Spleen (tissue), 7 donors: ENCODE measurements at regions not wholly inside any gene's neighbourhood (a gene's known extent, or its start where the extent isn't known, plus 50 kb on each side); places are given as distances from the start of the nearest gene placed in this dataset.

Experiments
- POLR2A ChIP-seq, 3 donors: fragments of 450-650 bp; IDR thresholded peaks; one replicate each; pipeline ENCODE4 v1.5.1; 2017; ENCODE audit warnings: antibody characterized with exemption in 3 of 3, mild to moderate bottlenecking in 1 of 3
- POLR2AphosphoS5 ChIP-seq, 3 donors: sonication (generic); formaldehyde crosslinking; IDR thresholded peaks; one replicate each; pipeline ENCODE4 v1.5.1; 2017; ENCODE audit warnings: antibody characterized with exemption in 3 of 3
- TF ChIP-seq, protein P1 (sequence below), 11 experiments: fragments of 200-600 bp in 7 of 11; fragments of 450-650 bp in 4 of 11; sonication (generic) in 4 of 11; IDR thresholded peaks in 8 of 11; conservative IDR thresholded peaks in 3 of 11; 1 replicate in 7 of 11; 2 replicates in 4 of 11; pipeline versions ENCODE4 v1.4.0 to v1.8.0; 2016 to 2021; ENCODE audit warnings: antibody characterized with exemption in 11 of 11, inconsistent platforms in 4 of 11, mild to moderate bottlenecking in 1 of 11
- donor health status: DM: no; HTN: no; CAD: no; lungs with moderate emphysema.
- donor health status: DM: no; HTN: no; CAD: no.
- donor health status: DM: no; HTN: no; CAD: no.

DNA sequence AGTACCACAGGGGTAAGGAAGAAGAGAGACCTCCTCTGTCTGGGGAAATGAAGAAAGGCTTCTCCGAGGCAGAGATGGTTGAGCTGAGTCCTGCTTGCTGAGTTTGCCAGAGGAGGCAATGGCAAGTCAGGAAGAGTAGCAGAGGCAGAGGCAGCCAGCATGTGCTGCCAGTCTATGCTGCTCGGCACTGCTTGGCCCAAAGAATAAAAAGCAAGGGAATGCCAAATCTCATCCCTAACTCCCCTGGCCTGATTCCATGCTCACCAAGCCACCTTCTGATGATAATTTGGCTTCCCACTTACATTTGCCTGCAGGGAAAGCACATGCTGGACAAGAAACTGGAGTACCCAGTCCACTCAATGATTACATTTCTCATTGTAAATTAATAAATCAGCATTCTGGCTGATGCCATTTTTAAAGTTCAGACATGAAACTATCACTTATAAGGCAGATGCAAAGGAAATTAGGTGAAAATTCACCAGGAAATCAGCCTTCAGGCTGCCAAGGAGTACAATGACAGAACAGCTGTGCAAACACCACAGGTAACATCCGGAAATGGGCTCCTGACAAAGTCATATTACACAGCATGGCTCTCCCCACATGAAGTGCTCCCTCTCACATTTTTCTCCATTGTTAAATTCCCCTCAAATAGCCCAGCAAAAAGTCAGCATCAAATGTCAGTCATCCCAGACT, 245.9 kb downstream of the MTERF1 start:
- TF ChIP-seq, protein P1, sequence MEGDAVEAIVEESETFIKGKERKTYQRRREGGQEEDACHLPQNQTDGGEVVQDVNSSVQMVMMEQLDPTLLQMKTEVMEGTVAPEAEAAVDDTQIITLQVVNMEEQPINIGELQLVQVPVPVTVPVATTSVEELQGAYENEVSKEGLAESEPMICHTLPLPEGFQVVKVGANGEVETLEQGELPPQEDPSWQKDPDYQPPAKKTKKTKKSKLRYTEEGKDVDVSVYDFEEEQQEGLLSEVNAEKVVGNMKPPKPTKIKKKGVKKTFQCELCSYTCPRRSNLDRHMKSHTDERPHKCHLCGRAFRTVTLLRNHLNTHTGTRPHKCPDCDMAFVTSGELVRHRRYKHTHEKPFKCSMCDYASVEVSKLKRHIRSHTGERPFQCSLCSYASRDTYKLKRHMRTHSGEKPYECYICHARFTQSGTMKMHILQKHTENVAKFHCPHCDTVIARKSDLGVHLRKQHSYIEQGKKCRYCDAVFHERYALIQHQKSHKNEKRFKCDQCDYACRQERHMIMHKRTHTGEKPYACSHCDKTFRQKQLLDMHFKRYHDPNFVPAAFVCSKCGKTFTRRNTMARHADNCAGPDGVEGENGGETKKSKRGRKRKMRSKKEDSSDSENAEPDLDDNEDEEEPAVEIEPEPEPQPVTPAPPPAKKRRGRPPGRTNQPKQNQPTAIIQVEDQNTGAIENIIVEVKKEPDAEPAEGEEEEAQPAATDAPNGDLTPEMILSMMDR (IDR thresholded peaks at IDR 0.05 in 8 of 11, conservative IDR thresholded peaks at IDR 0.05 in 3 of 11) = no peak
- TF ChIP-seq POLR2AphosphoS5 (IDR thresholded peaks at IDR 0.05) (no peak), POLR2A (IDR thresholded peaks at IDR 0.05) (no peak)
